ENCODE measurements at regions not wholly inside any gene's neighbourhood (a gene's known extent, or its start where the extent isn't known, plus 50 kb on each side); places are given as distances from the start of the nearest gene placed in this dataset.

DNA sequence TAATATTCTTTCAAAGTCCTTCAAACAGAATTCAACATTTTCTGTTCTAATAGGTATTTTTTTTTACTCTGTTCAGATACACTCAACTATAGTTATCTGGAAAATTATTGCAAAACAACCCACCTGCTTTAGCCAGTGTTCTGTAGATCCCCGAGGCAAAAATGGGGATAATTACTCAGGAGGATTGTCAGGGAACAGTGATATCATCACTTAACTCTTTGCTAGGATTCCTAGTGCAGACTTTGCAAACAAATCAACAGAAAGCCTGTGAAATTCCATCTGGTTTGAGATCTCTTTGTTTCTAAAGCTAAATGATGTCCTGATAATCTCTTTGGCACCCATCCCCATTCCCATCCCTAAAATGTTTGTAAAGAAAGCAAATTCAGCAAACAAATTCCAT lies 413.6 kb upstream of the MEIS1 start (continued):
- TF ChIP-seq, protein P1, sequence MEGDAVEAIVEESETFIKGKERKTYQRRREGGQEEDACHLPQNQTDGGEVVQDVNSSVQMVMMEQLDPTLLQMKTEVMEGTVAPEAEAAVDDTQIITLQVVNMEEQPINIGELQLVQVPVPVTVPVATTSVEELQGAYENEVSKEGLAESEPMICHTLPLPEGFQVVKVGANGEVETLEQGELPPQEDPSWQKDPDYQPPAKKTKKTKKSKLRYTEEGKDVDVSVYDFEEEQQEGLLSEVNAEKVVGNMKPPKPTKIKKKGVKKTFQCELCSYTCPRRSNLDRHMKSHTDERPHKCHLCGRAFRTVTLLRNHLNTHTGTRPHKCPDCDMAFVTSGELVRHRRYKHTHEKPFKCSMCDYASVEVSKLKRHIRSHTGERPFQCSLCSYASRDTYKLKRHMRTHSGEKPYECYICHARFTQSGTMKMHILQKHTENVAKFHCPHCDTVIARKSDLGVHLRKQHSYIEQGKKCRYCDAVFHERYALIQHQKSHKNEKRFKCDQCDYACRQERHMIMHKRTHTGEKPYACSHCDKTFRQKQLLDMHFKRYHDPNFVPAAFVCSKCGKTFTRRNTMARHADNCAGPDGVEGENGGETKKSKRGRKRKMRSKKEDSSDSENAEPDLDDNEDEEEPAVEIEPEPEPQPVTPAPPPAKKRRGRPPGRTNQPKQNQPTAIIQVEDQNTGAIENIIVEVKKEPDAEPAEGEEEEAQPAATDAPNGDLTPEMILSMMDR (IDR thresholded peaks at IDR 0.05): no peak
- TF ChIP-seq HMGXB4 (CRISPR knock-in tag; IDR thresholded peaks at IDR 0.05) (no peak), AFF4 (CRISPR knock-in tag; IDR thresholded peaks at IDR 0.05; ENCODE audit: borderline replicate concordance) (no peak)

DNA sequence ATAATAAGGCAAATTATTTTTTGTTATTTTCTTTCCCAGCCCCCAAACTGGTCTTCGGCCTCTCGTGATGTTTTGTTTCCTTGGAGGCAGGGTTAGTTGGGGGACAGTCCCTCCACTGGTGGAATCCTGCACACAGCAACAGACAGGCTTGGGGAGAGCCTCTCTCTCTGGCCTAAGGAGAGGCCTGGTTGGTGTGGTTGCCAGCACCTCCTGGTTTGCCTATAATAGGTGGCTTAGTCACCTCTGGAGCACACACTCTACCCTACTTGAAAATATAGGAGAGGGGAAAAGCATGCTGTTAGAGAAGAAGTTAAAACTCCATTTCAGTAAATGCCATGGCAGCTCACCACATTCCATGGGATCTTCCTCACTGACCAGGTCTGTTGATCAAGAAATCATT lies 417.2 kb upstream of the MEIS1 start:
- ChIA-PET CTCF (no interaction called here), POLR2A (no interaction called here)
- H3K36me3 Mint-ChIP-seq: no peaks in the 10 kb centered on the region
- DNase-seq (ENCODE audit: low spot score) (no peak), ATAC-seq (no peak)
- no peak overlapping the region for H3K27ac Mint-ChIP-seq
- H3K9me3 Mint-ChIP-seq: no peaks in the 10 kb centered on the region
- peaks cover 2% of the 10 kb centered on the region; the same call in 1 of the 2 replicates for H3K4me1 Mint-ChIP-seq
- no peak for TF ChIP-seq FOXP4 (CRISPR knock-in tag; IDR thresholded peaks at IDR 0.05)
- TF ChIP-seq, protein P2, sequence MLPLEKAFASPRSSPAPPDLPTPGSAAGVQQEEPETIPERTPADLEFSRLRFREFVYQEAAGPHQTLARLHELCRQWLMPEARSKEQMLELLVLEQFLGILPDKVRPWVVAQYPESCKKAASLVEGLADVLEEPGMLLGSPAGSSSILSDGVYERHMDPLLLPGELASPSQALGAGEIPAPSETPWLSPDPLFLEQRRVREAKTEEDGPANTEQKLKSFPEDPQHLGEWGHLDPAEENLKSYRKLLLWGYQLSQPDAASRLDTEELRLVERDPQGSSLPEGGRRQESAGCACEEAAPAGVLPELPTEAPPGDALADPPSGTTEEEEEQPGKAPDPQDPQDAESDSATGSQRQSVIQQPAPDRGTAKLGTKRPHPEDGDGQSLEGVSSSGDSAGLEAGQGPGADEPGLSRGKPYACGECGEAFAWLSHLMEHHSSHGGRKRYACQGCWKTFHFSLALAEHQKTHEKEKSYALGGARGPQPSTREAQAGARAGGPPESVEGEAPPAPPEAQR (CRISPR knock-in tag; IDR thresholded peaks at IDR 0.05): no peak
- no peak for TF ChIP-seq E2F4 (CRISPR knock-in tag; IDR thresholded peaks at IDR 0.05; ENCODE audit: borderline replicate concordance, low read depth)
- TF ChIP-seq, protein P3, sequence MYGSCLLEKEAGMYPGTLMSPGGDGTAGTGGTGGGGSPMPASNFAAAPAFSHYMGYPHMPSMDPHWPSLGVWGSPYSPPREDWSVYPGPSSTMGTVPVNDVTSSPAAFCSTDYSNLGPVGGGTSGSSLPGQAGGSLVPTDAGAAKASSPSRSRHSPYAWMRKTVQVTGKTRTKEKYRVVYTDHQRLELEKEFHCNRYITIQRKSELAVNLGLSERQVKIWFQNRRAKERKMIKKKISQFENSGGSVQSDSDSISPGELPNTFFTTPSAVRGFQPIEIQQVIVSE (CRISPR knock-in tag; IDR thresholded peaks at IDR 0.05; ENCODE audit: borderline replicate concordance): no peak
- TF ChIP-seq NFYB (CRISPR knock-in tag; conservative IDR thresholded peaks at IDR 0.05; ENCODE audit: low read depth): no peak
- TF ChIP-seq, protein P4, sequence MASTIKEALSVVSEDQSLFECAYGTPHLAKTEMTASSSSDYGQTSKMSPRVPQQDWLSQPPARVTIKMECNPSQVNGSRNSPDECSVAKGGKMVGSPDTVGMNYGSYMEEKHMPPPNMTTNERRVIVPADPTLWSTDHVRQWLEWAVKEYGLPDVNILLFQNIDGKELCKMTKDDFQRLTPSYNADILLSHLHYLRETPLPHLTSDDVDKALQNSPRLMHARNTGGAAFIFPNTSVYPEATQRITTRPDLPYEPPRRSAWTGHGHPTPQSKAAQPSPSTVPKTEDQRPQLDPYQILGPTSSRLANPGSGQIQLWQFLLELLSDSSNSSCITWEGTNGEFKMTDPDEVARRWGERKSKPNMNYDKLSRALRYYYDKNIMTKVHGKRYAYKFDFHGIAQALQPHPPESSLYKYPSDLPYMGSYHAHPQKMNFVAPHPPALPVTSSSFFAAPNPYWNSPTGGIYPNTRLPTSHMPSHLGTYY (CRISPR knock-in tag; IDR thresholded peaks at IDR 0.05): no peak
- no peak for TF ChIP-seq TEAD4 (CRISPR knock-in tag; IDR thresholded peaks at IDR 0.05)
- TF ChIP-seq, protein P5, sequence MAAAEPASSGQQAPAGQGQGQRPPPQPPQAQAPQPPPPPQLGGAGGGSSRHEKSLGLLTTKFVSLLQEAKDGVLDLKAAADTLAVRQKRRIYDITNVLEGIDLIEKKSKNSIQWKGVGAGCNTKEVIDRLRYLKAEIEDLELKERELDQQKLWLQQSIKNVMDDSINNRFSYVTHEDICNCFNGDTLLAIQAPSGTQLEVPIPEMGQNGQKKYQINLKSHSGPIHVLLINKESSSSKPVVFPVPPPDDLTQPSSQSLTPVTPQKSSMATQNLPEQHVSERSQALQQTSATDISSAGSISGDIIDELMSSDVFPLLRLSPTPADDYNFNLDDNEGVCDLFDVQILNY (CRISPR knock-in tag; IDR thresholded peaks at IDR 0.05): no peak
- TF ChIP-seq NR2C2 (CRISPR knock-in tag; IDR thresholded peaks at IDR 0.05): no peak
- no peak for TF ChIP-seq ZNF425 (CRISPR knock-in tag; conservative IDR thresholded peaks at IDR 0.05)
- TF ChIP-seq NR3C1 (CRISPR knock-in tag; conservative IDR thresholded peaks at IDR 0.05; ENCODE audit: low read depth): no peak
- no peak for TF ChIP-seq USF1 (CRISPR knock-in tag; IDR thresholded peaks at IDR 0.05)
- no peaks in the 10 kb centered on the region for H3K27me3 Mint-ChIP-seq (ENCODE audit: low read depth)
- no peak overlapping the region for H3K4me3 Mint-ChIP-seq

Measured in WTC11 (cell line).